ENCODE measurements at regions not wholly inside any gene's neighbourhood (a gene's known extent, or its start where the extent isn't known, plus 50 kb on each side); places are given as distances from the start of the nearest gene placed in this dataset.

GRCh38 chrX:13248867-13249486 lies 70.9 kb downstream of the ATXN3L start:
- Mint-ChIP-seq H3K27ac (ENCODE audit: unreplicated experiment) (no peak overlapping the region), H3K4me3 (no peak overlapping the region), H3K27me3 (ENCODE audit: low read depth) (no peaks in the 10 kb centered on the region), H3K36me3 (ENCODE audit: low read depth) (peaks cover 5% of the 10 kb centered on the region), H3K4me1 (no peaks in the 10 kb centered on the region), H3K9me3 (peaks cover 31% of the 10 kb centered on the region)
- no peak for DNase-seq (ENCODE audit: low read depth, low spot score)
- TF ChIP-seq, protein P1, sequence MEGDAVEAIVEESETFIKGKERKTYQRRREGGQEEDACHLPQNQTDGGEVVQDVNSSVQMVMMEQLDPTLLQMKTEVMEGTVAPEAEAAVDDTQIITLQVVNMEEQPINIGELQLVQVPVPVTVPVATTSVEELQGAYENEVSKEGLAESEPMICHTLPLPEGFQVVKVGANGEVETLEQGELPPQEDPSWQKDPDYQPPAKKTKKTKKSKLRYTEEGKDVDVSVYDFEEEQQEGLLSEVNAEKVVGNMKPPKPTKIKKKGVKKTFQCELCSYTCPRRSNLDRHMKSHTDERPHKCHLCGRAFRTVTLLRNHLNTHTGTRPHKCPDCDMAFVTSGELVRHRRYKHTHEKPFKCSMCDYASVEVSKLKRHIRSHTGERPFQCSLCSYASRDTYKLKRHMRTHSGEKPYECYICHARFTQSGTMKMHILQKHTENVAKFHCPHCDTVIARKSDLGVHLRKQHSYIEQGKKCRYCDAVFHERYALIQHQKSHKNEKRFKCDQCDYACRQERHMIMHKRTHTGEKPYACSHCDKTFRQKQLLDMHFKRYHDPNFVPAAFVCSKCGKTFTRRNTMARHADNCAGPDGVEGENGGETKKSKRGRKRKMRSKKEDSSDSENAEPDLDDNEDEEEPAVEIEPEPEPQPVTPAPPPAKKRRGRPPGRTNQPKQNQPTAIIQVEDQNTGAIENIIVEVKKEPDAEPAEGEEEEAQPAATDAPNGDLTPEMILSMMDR (conservative IDR thresholded peaks at IDR 0.05), result no peak

DNA sequence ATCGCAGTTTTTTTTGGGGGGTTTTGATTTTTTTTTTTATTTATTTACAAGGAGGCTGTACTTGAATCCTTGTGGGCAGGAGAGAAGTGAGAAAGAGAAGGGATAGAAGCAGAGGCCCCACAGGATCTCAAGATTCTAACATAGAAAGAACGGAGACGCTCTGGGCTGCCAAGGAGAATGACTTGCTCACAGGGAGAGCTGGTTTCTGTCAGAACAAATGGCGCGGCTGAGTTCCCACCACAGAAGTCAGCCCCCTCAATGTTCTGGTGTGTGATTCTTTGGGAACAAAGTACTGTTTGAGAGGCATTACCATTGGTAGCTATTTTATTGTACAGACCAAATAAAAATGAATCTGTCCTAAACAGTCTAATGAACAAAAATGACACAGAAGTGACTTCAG lies 80.6 kb downstream of the ATXN3L start:
- Mint-ChIP-seq H3K27me3 (ENCODE audit: low read depth) (no peaks in the 10 kb centered on the region), H3K27ac (ENCODE audit: unreplicated experiment) (peak overlapping the region; percentile 11), H3K36me3 (ENCODE audit: low read depth) (no peaks in the 10 kb centered on the region), H3K4me3 (no peak overlapping the region), H3K4me1 (peaks cover 14% of the 10 kb centered on the region), H3K9me3 (peaks cover 2% of the 10 kb centered on the region)
- no peak for DNase-seq (ENCODE audit: low read depth, low spot score)
- TF ChIP-seq, protein P1 (conservative IDR thresholded peaks at IDR 0.05), result no peak

DNA sequence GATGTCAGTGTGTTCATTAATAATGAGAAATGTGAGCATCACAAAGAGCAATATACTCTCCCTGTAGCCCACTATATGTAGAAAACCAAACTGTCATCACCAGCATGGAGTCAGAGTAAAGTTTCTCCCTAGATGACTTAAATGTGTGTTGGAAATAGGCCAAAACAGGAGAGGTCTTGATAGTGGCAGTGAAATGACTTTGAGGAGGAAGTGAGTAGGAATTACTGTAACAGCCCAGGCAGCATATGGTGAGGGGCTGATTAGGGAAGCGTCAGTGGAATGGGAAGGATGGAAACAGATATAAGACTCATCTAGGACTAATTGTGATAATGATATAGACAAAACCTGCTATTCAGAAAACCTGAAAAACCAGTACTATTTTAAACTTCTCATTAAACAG lies 83.9 kb downstream of the ATXN3L start:
- Mint-ChIP-seq H3K9me3 (peaks cover 6% of the 10 kb centered on the region), H3K4me3 (no peak overlapping the region), H3K27me3 (ENCODE audit: low read depth) (no peaks in the 10 kb centered on the region), H3K4me1 (peaks cover 14% of the 10 kb centered on the region), H3K36me3 (ENCODE audit: low read depth) (no peaks in the 10 kb centered on the region), H3K27ac (ENCODE audit: unreplicated experiment) (no peak overlapping the region)
- TF ChIP-seq, protein P1 (conservative IDR thresholded peaks at IDR 0.05), result no peak
- no peak for DNase-seq (ENCODE audit: low read depth, low spot score)

GRCh38 chrX:13232484-13232883 lies 87.4 kb downstream of the ATXN3L start:
- H3K27ac Mint-ChIP-seq (ENCODE audit: unreplicated experiment), result no peak overlapping the region
- peaks cover 9% of the 10 kb centered on the region for H3K9me3 Mint-ChIP-seq
- peaks cover 5% of the 10 kb centered on the region for H3K4me1 Mint-ChIP-seq
- H3K4me3 Mint-ChIP-seq, result no peak overlapping the region
- TF ChIP-seq, protein P1 (conservative IDR thresholded peaks at IDR 0.05), result no peak
- H3K27me3 Mint-ChIP-seq (ENCODE audit: low read depth), result no peaks in the 10 kb centered on the region
- H3K36me3 Mint-ChIP-seq (ENCODE audit: low read depth), result no peaks in the 10 kb centered on the region
- no peak for DNase-seq (ENCODE audit: low read depth, low spot score)

DNA sequence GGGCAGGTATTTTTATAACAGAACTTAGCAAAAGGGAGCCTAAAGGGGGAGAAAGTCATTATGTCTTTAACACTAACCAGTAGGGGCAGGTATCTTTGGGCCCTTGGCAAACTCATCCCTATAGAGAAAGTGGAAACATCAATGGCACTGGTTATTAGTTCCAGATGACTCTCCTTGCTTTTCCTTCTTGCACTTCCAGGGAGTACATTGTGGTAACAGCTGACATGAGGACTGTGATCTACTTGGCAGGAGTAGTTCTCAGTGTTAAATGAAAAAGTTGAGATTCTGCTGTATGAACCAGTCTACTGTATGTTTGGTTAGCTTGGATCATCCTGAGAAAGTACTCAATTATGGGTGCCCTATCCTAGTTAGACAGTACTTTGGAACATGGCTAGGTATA lies 93.6 kb downstream of the ATXN3L start:
- no peaks in the 10 kb centered on the region for H3K27me3 Mint-ChIP-seq (ENCODE audit: low read depth)
- no peak overlapping the region for H3K27ac Mint-ChIP-seq (ENCODE audit: unreplicated experiment)
- H3K4me1 Mint-ChIP-seq, result peaks cover 15% of the 10 kb centered on the region
- peaks cover 6% of the 10 kb centered on the region for H3K36me3 Mint-ChIP-seq (ENCODE audit: low read depth)
- TF ChIP-seq, protein P1 (conservative IDR thresholded peaks at IDR 0.05), result no peak
- H3K9me3 Mint-ChIP-seq, result peaks cover 8% of the 10 kb centered on the region
- H3K4me3 Mint-ChIP-seq, result no peak overlapping the region
- no peak for DNase-seq (ENCODE audit: low read depth, low spot score)
